HEK293 (cell line): ENCODE measurements at regions not wholly inside any gene's neighbourhood (a gene's known extent, or its start where the extent isn't known, plus 50 kb on each side); places are given as distances from the start of the nearest gene placed in this dataset.

Source experiments
- CTCF ChIA-PET: fragments of 350-600 bp; formaldehyde crosslinking; extraction: SDS; loops from one replicate; lab custom pipeline; 2021; ENCODE audit warnings: antibody characterized with exemption; lab: Yijun Ruan, JAX
- POLR2A ChIA-PET: fragments of 300-600 bp; formaldehyde crosslinking; extraction: SDS; loops from one replicate; lab custom pipeline; 2020; ENCODE audit warnings: antibody characterized with exemption, inconsistent platforms; lab: Yijun Ruan, JAX
- H3K27ac ChIP-seq: fragments of 200-500 bp; sonication (Bioruptor generic); 2 replicates; pipeline ENCODE4 v1.5.1; 2014; ENCODE audit warnings: low read depth, low read length, control low read depth, inconsistent platforms; ENCODE audit errors: extremely low read depth
- H3K36me3 ChIP-seq, 2 experiments: fragments of 200-500 bp in 1 of 2; sonication (Bioruptor generic) in 1 of 2; 1 replicate in 1 of 2; 2 replicates in 1 of 2; pipeline ENCODE4 v1.5.1; 2014 to 2017; ENCODE audit warnings: inconsistent platforms in 2 of 2, low read length in 2 of 2; ENCODE audit not compliant: control insufficient read depth in 2 of 2, insufficient read depth in 1 of 2
- H3K4me1 ChIP-seq: fragments of 200-500 bp; sonication (Bioruptor generic); 2 replicates; pipeline ENCODE4 v1.5.1; 2014; ENCODE audit warnings: mild to moderate bottlenecking, low read length, inconsistent platforms; ENCODE audit not compliant: control insufficient read depth, insufficient read depth
- H3K4me3 ChIP-seq: 2 replicates; pipeline ENCODE4 v1.5.1; 2011; ENCODE audit warnings: low read depth, mild to moderate bottlenecking, control low read depth, low read length, moderate library complexity
- H3K9me3 ChIP-seq: fragments of 200-500 bp; sonication (Bioruptor generic); 2 replicates; pipeline ENCODE4 v1.5.1; 2014; ENCODE audit warnings: low read depth, low read length, inconsistent platforms; ENCODE audit not compliant: control insufficient read depth, insufficient read depth
- BCL11B ChIP-seq: fragments of 450-650 bp; formaldehyde crosslinking; IDR thresholded peaks from 2 replicates; pipeline ENCODE4 v1.5.1; 2016; ENCODE audit warnings: low read depth, missing biosample characterization, missing genetic modification characterization
- KLF17 ChIP-seq: fragments of 450-650 bp; formaldehyde crosslinking; IDR thresholded peaks from 2 replicates; pipeline ENCODE4 v1.5.1; 2016; ENCODE audit warnings: missing biosample characterization, missing genetic modification characterization
- KLF8 ChIP-seq: fragments of 450-650 bp; formaldehyde crosslinking; IDR thresholded peaks from 2 replicates; pipeline ENCODE4 v1.5.1; 2016; ENCODE audit warnings: missing biosample characterization, missing genetic modification characterization
- KLF9 ChIP-seq: fragments of 450-650 bp; formaldehyde crosslinking; IDR thresholded peaks from 2 replicates; pipeline ENCODE4 v1.5.1; 2016; ENCODE audit warnings: missing biosample characterization, missing genetic modification characterization, low read depth
- PRDM1 ChIP-seq: fragments of 450-650 bp; formaldehyde crosslinking; IDR thresholded peaks from 2 replicates; pipeline ENCODE4; 2016; ENCODE audit warnings: missing biosample characterization, missing genetic modification characterization
- YY2 ChIP-seq: fragments of 450-650 bp; formaldehyde crosslinking; IDR thresholded peaks from 2 replicates; pipeline ENCODE4 v1.5.1; 2016; ENCODE audit warnings: missing biosample characterization, missing genetic modification characterization
- ZBTB44 ChIP-seq: fragments of 450-650 bp; IDR thresholded peaks from 2 replicates; pipeline ENCODE4 v1.5.1; 2018; ENCODE audit warnings: missing biosample characterization, mild to moderate bottlenecking, missing genetic modification characterization
- ZBTB6 ChIP-seq: fragments of 450-650 bp; formaldehyde crosslinking; IDR thresholded peaks from 2 replicates; pipeline ENCODE4 v1.5.1; 2017; ENCODE audit warnings: missing biosample characterization, missing genetic modification characterization
- ZFHX2 ChIP-seq: fragments of 450-650 bp; formaldehyde crosslinking; conservative IDR thresholded peaks from 2 replicates; pipeline ENCODE4 v1.5.1; 2016; ENCODE audit warnings: missing biosample characterization, missing genetic modification characterization
- ZNF16 ChIP-seq: fragments of 450-650 bp; formaldehyde crosslinking; IDR thresholded peaks from 2 replicates; pipeline ENCODE4 v1.5.1; 2016; ENCODE audit warnings: low read depth, missing biosample characterization, missing genetic modification characterization
- ZNF302 ChIP-seq: fragments of 450-650 bp; formaldehyde crosslinking; IDR thresholded peaks from 2 replicates; pipeline ENCODE4 v1.5.1; 2016; ENCODE audit warnings: missing biosample characterization, missing genetic modification characterization, low read depth
- ZNF341 ChIP-seq: fragments of 450-650 bp; formaldehyde crosslinking; IDR thresholded peaks from 2 replicates; pipeline ENCODE4; 2016; ENCODE audit warnings: low read depth, missing biosample characterization, missing genetic modification characterization
- ZNF518A ChIP-seq: fragments of 450-650 bp; formaldehyde crosslinking; conservative IDR thresholded peaks from 2 replicates; pipeline ENCODE4 v1.5.1; 2016; ENCODE audit warnings: low read depth, missing biosample characterization, missing genetic modification characterization
- ZNF530 ChIP-seq: fragments of 450-650 bp; formaldehyde crosslinking; IDR thresholded peaks from 2 replicates; pipeline ENCODE4 v1.5.1; 2016; ENCODE audit warnings: low read depth, missing biosample characterization, missing genetic modification characterization
- ZNF549 ChIP-seq: fragments of 450-650 bp; IDR thresholded peaks from 2 replicates; pipeline ENCODE4 v1.5.1; 2018; ENCODE audit warnings: missing biosample characterization, missing genetic modification characterization, mild to moderate bottlenecking, inconsistent platforms, moderate library complexity
- ZNF654 ChIP-seq: fragments of 450-650 bp; formaldehyde crosslinking; IDR thresholded peaks from 2 replicates; pipeline ENCODE4 v1.5.1; 2016; ENCODE audit warnings: low read depth, missing biosample characterization, missing genetic modification characterization
- ZNF701 ChIP-seq: fragments of 450-650 bp; formaldehyde crosslinking; IDR thresholded peaks from 2 replicates; pipeline ENCODE4 v1.5.1; 2016; ENCODE audit warnings: missing biosample characterization, missing genetic modification characterization
- ZNF791 ChIP-seq: fragments of 450-650 bp; formaldehyde crosslinking; IDR thresholded peaks from 2 replicates; pipeline ENCODE4 v1.5.1; 2016; ENCODE audit warnings: missing biosample characterization, missing genetic modification characterization

GRCh38 chr15:72998681-72999466 lies 53.4 kb upstream of the NEO1 start (continued):
- TF ChIP-seq KLF17 (tag by site-specific recombination) = no peak
- no peak for TF ChIP-seq ZNF701 (tag by site-specific recombination)
- no peak for TF ChIP-seq ZNF549
- no peak for TF ChIP-seq ZNF791 (tag by site-specific recombination)
- TF ChIP-seq KLF9 (tag by site-specific recombination) = no peak
- TF ChIP-seq PRDM1 (tag by site-specific recombination) = no peak

GRCh38 chr15:72998226-72998625 lies 54.0 kb upstream of the NEO1 start:
- Histone ChIP-seq H3K4me1 (peaks cover 18% of the 10 kb centered on the region), H3K9me3 (no peaks in the 10 kb centered on the region), H3K4me3 (no peak overlapping the region), H3K27ac (no peak overlapping the region), H3K36me3 (no peaks in the 10 kb centered on the region)
- POLR2A ChIA-PET = no interaction called here
- CTCF ChIA-PET = interaction anchor here (0.6 to 1.2 kb wide), 2 partner anchors 34 to 38 kb away, joined by 3 to 4 read pairs; no protein-coding TSS in a partner anchor
- TF ChIP-seq ZFHX2 (tag by site-specific recombination) = peak; percentile 38; the same call in 1 of the 2 replicates
- TF ChIP-seq BCL11B (tag by site-specific recombination) = no peak

- no peaks in the 10 kb centered on the region for H3K9me3 ChIP-seq
- ChIA-PET POLR2A (no interaction called here), CTCF (interaction anchor here (0.7 kb wide), 1 partner anchor 425 kb away, joined by 5 read pairs; no protein-coding TSS in a partner anchor)
- no peak overlapping the region for H3K27ac ChIP-seq
- H3K36me3 ChIP-seq = no peaks in the 10 kb centered on the region
- no peak overlapping the region for H3K4me3 ChIP-seq
- 0 out of 2 replicates have a peak, but pooled peaks have one; percentile 22 for TF ChIP-seq ZNF341 (tag by site-specific recombination)
- TF ChIP-seq ZNF654 = no peak
- H3K4me1 ChIP-seq = peaks cover 14% of the 10 kb centered on the region
Measured at GRCh38 chr15:72995849-72996248, 56.4 kb upstream of the NEO1 start.

GRCh38 chr15:72994534-72995177 lies 57.6 kb upstream of the NEO1 start:
- CTCF ChIA-PET = no interaction called here
- no peaks in the 10 kb centered on the region for H3K36me3 ChIP-seq
- TF ChIP-seq ZBTB6 (tag by site-specific recombination) (no peak), ZNF530 (tag by site-specific recombination) (no peak), ZBTB44 (tag by site-specific recombination) (no peak), PRDM1 (tag by site-specific recombination) (no peak), ZNF518A (tag by site-specific recombination) (peak; percentile 35; the same call in 1 of the 2 replicates), ZNF302 (tag by site-specific recombination) (no peak), ZNF16 (tag by site-specific recombination) (no peak), KLF8 (tag by site-specific recombination) (no peak), YY2 (tag by site-specific recombination) (no peak)

More at GRCh38 chr15:72994534-72995177, 57.6 kb upstream of the NEO1 start:
- no peak overlapping the region for H3K4me3 ChIP-seq
- H3K27ac ChIP-seq = peak overlapping the region; percentile 17; the same call in 1 of the 2 replicates
- peaks cover 13% of the 10 kb centered on the region for H3K4me1 ChIP-seq
- H3K9me3 ChIP-seq = no peaks in the 10 kb centered on the region
- POLR2A ChIA-PET = no interaction called here
